ENCODE measurements at regions not wholly inside any gene's neighbourhood (a gene's known extent, or its start where the extent isn't known, plus 50 kb on each side); places are given as distances from the start of the nearest gene placed in this dataset.
"Not testable (repeated sequence)": the region's sequence is repeated elsewhere in the genome, so short reads cannot be mapped to it uniquely, and the experiment has no call there.

DNA sequence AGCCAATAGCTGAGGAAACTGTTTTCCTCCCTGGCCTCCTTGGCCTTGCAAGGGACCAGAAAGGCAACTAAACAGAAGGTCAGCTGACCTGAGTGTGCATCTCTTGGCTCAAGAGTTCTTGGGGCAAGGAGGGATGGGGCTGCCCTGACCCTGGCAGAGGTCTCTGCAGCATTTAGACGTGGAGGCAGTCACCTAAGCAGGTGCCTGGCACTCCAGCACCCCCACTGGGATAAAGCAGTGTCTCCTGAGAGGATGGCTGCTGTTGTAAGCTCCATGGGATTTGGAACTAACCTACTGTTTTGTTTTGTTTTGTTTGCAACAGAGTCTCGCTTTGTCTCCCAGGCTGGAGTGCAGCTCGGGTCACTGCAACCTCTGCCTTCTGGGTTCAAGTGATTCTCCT, 185.2 kb downstream of the TBC1D2B start:
- H3K4me3 ChIP-seq (ENCODE audit: low read depth, low read length) = no peak overlapping the region
- H3K36me3 ChIP-seq = no peaks in the 10 kb centered on the region
- TF ChIP-seq, protein P1, sequence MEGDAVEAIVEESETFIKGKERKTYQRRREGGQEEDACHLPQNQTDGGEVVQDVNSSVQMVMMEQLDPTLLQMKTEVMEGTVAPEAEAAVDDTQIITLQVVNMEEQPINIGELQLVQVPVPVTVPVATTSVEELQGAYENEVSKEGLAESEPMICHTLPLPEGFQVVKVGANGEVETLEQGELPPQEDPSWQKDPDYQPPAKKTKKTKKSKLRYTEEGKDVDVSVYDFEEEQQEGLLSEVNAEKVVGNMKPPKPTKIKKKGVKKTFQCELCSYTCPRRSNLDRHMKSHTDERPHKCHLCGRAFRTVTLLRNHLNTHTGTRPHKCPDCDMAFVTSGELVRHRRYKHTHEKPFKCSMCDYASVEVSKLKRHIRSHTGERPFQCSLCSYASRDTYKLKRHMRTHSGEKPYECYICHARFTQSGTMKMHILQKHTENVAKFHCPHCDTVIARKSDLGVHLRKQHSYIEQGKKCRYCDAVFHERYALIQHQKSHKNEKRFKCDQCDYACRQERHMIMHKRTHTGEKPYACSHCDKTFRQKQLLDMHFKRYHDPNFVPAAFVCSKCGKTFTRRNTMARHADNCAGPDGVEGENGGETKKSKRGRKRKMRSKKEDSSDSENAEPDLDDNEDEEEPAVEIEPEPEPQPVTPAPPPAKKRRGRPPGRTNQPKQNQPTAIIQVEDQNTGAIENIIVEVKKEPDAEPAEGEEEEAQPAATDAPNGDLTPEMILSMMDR (IDR thresholded peaks at IDR 0.05; ENCODE audit: low read depth, low read length) = no peak
- H3K27me3 ChIP-seq (ENCODE audit: insufficient read depth, low read depth, severe bottlenecking) = no peaks in the 10 kb centered on the region
- DNase-seq = no peak
- no peak overlapping the region for H3K27ac ChIP-seq
- H3K9me3 ChIP-seq (ENCODE audit: severe bottlenecking) = no peaks in the 10 kb centered on the region

DNA sequence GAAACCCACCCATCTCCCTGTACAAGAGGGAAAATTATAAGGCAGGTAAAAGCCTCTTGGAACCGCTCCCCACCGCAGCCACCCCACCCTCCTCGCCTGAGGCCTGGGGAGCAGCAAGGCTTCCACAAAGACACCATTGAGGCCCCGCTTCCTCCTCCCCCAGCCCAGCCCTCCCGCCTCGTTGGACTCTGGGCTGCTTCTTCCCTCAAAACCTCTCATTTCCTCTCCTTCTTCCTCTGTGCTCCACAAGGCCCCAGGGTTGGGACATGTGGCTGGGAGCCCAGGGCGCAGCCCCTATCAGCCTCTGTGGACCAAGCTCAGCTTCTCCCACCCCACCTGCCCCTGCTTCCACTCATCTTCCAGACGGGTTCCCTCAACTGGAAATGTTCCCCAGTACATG, 185.6 kb downstream of the TBC1D2B start:
- H3K27ac ChIP-seq; H3K4me3 ChIP-seq (ENCODE audit: low read depth, low read length); DNase-seq: not testable (repeated sequence)

DNA sequence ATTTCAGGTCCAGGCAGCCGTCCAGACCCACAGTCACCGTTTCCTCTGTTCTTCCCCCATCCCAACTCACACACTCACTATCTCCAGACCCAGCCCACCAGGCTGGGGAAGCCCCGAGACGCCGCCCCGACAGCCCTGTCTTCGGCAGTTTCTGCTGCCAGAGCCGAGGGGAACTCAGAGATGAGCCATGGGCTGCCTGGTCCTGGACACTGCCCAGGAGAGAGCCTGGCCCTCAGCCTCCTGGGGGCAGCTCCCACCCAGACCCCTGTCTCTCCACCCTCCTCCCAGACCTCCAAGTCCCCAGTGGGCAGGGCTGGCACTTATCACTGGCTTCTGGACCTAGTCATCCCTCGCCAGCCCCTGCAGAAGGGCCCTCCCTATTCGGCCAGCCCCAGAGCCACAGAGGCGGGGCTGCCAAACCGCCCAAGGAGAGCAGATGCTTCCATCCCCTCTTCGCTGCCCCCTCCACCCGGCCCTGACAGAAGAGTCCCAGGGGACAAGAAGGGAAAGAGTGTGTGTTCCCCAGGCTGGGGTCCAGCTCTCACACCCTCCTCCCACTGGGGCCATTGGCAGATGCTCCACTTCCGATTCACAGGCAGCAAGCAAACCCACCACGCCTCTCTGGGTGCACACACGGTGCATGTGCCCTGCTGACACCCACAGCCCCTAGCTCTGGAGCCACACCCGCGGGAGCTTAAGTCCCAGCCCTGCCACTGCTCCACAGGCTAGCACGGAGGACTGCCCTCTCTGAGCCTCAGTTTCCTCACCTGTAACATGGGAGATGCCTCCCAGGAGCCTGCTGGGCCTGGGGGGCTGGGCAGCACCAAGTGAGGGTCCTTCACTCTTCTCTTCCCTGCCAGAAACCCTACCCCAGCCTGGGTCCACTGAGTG, 186.4 kb downstream of the TBC1D2B start:
- H3K9me3 ChIP-seq (ENCODE audit: severe bottlenecking); H3K27me3 ChIP-seq (ENCODE audit: insufficient read depth, low read depth, severe bottlenecking); H3K27ac ChIP-seq; DNase-seq; H3K4me3 ChIP-seq (ENCODE audit: low read depth, low read length); H3K36me3 ChIP-seq: not testable (repeated sequence)

More for the DNA sequence above, 185.6 kb downstream of the TBC1D2B start:
- not testable (repeated sequence) for H3K36me3 ChIP-seq; H3K9me3 ChIP-seq (ENCODE audit: severe bottlenecking); H3K27me3 ChIP-seq (ENCODE audit: insufficient read depth, low read depth, severe bottlenecking)

DNA sequence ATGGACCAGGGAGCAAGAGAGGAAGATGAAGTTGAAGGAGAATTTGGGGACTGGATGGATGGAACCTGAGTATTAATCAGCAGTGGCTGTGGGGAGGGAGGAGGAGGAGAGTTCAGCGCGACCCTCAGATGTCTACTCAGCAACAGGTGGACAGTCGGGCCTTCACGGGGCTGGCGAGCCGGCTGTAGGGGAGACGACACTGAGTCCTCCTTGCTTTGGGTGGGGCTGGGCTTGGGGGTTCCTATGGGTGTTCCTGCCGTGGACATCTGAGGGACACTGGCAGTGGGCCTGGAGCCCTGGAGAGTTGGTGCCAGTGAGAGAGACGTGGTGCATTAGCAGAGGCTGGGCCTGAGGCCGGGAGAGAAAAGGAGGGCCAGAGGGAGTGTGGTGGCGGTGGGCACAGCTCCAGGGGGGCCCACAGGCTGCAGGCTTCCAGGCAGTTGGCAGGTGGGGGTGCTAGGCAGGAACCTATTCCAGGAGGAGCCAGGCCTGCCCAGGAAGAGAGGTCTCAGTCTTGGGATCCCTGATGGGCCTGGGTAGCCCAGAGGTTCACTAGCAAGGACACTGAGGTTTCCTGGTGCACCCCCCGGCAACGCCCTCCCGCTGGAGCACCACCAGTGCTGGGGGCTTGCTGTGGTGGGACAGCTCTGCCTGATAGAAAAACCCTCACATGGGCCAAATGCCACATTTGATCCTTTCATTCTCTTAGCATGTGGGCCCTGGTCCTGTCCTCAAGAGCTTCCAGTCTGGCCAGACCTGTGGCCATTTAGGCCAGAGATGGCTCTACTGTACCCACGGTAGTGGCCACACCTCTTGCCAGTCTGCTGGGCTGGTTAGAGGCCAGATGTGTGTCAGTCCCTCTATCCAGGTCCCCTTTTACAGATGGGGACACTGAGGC, 187.4 kb downstream of the TBC1D2B start:
- not testable (repeated sequence) for H3K36me3 ChIP-seq; H3K9me3 ChIP-seq (ENCODE audit: severe bottlenecking); H3K27ac ChIP-seq; H3K27me3 ChIP-seq (ENCODE audit: insufficient read depth, low read depth, severe bottlenecking); H3K4me3 ChIP-seq (ENCODE audit: low read depth, low read length); DNase-seq

DNA sequence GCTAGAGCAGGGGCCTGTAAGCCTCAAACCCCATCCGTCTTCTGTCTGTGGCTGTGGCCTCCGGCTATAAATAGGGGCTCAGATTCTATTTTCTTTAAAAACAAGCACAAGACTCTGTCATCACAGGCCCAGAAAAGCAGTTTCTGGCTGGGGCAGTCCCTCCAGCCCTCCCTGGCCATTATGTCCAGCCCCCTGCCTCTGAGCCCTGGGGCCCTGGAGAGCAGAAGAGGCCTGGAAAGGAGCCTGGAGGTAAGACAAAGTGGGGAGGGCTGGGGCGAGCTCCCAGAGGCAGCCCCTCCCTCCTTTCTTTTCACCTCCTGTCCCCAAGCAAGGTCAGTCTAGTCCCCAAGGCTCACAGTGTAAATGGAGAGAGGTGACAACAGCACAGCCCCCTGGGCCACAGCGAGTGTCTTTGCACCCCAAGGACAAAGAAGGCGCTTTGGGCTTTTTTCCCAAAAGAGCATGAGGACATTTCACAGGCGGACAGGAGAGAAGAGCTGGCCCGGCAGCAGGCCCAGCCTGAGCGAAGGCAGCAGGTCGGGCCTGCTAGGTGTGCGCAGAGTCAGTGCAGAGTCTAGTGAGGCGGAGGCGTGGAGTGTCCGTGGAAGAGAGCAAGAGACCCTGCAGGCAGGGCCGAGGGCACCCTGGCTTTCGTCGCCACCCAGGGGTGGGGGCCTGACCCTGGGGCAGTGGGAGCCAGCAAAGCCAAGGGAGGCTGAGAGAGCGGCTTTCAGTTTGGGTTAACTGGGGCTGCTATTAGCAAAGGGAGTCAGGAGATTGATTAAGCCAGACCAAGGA, 188.3 kb downstream of the TBC1D2B start:
- no peaks in the 10 kb centered on the region for H3K36me3 ChIP-seq
- H3K4me3 ChIP-seq (ENCODE audit: low read depth, low read length) = no peak overlapping the region
- no peak for DNase-seq
- H3K27me3 ChIP-seq (ENCODE audit: insufficient read depth, low read depth, severe bottlenecking) = no peaks in the 10 kb centered on the region
- TF ChIP-seq, protein P1 (IDR thresholded peaks at IDR 0.05; ENCODE audit: low read depth, low read length) = no peak
- H3K9me3 ChIP-seq (ENCODE audit: severe bottlenecking) = no peaks in the 10 kb centered on the region
- H3K27ac ChIP-seq = no peak overlapping the region

DNA sequence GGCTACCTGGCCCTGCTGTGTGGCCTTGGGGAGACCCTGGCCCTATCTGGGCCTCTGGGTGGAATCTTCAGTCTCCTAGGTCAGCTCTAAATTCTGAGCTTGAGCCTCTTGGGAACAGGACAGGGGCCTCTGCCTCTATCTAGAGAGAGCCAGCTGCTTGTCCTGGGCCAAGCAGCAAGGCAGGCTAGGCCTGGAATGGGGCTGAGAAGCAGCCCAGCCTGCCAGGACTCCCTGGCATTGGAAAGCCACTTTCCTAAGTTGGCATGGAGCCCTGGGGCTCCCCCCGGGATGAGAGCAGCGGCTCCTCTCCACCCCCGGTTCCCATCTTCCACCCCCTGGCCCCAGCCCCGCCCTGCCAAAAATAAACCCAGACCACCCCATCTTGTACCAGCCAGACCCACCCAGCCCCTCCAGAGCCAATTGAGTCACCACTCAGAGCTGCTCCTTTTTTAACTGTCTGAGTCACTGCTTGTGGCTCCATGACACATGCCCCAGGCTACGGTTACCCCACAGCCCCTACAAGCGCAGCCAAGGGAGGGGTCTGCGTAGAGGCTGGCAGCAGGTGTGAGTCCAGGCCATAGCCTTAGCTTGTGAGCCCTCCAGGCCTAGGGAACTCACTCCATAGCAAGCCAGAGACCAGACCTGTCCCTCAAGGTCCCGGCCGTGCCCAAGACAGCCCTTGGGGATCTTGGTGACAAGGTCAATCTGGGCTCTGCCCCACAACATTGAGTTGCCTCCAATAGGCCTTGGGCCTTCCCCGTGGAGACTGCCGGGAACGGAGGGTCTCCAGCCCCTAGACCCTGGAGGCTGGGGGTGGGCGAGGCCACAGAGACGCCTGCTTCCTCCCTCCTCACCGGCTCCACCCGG, 189.7 kb downstream of the TBC1D2B start:
- H3K9me3 ChIP-seq (ENCODE audit: severe bottlenecking); H3K4me3 ChIP-seq (ENCODE audit: low read depth, low read length); DNase-seq; H3K27ac ChIP-seq; H3K36me3 ChIP-seq; H3K27me3 ChIP-seq (ENCODE audit: insufficient read depth, low read depth, severe bottlenecking): not testable (repeated sequence)

DNA sequence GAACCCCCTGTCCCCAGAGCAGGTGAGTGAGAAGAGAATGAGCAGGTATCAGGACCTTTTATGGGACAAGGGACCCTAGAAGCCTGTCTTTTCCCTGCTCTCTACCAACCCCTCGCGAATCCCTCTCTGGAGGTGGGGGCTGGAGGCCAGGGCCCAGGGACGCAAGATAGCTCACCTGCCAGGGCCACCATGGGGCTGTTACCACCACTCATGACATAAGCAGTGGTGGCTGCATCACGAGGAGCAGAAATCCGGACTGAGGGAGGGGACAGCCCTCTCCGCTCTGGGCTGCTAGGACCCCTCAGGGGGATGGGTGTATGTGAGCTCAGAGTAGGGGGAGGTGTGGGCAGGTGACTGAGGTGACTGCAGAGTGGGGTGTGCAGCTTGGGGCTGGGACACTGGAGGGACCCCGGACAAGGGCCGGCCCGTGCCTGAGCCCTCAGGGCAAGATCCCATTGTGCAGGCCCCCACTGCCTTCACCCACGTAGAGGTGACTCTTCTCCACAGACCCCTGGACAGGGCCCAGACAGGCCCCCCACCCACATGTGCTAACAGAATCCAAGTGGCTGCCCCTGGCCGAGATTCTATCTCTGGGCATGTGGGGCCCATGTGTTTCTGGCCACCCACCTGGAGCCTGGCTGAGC, 190.6 kb downstream of the TBC1D2B start:
- H3K4me3 ChIP-seq (ENCODE audit: low read depth, low read length) = no peak overlapping the region
- no peak overlapping the region for H3K27ac ChIP-seq

DNA sequence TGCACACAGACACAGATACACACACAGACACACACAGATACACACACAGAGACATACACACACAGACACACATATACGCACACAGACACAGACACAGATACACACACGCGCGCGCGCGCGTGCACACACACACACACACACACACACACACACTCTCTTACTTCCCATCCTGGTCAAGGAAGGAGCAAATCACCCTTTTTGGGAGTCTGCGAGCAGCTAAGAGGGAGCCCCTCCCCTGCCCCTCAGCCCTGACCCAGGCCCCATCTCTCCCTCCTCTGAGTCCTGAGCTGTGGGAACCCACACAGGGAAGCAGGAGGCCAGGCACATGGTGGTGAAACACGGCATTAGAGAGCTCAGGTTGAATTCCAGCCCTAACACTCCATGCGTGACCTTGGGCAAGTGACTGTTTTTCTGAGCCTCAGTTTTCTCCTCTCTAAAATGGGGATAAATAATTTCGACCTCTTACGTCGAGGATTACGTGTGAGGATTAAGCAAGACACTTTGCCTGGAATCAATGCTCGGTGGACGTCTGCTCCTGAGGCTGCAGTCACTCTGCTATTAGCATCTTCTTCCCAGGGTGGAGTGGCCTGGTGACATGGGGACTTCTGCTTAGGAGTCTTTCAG, 191.5 kb downstream of the TBC1D2B start:
- not testable (repeated sequence) for H3K9me3 ChIP-seq (ENCODE audit: severe bottlenecking); H3K36me3 ChIP-seq; H3K27ac ChIP-seq; H3K27me3 ChIP-seq (ENCODE audit: insufficient read depth, low read depth, severe bottlenecking); DNase-seq; H3K4me3 ChIP-seq (ENCODE audit: low read depth, low read length)

More for the DNA sequence above, 190.6 kb downstream of the TBC1D2B start:
- Histone ChIP-seq H3K27me3 (ENCODE audit: insufficient read depth, low read depth, severe bottlenecking) (no peaks in the 10 kb centered on the region), H3K36me3 (no peaks in the 10 kb centered on the region), H3K9me3 (ENCODE audit: severe bottlenecking) (no peaks in the 10 kb centered on the region)
- no peak for DNase-seq
- TF ChIP-seq, protein P1 (IDR thresholded peaks at IDR 0.05; ENCODE audit: low read depth, low read length) = no peak

DNA sequence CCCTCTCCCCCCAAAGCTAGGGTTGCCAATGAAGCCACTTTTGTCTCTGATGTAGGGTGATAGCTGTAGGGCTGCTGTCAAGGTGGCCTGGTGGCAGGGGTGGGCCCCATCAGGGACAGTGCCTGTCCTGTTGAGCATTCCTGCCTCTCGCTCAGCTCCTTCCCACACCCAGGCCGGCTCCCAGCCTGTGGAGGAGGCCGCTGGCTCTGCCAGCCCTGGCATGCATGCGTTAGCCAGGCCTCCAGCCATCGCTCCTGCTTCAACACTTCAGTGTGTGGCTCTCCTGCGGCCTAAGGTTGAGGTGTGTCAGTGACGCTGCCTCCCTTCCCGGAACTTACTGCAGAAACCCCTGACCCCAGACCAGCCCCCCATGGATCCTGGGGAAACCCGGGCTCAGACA, 194.5 kb downstream of the TBC1D2B start:
- not testable (repeated sequence) for H3K36me3 ChIP-seq; H3K9me3 ChIP-seq (ENCODE audit: severe bottlenecking); H3K27ac ChIP-seq; DNase-seq; H3K4me3 ChIP-seq (ENCODE audit: low read depth, low read length); H3K27me3 ChIP-seq (ENCODE audit: insufficient read depth, low read depth, severe bottlenecking)
